Activated CD8-positive, alpha-beta memory T cell treated with anti-CD3 and anti-CD28 coated beads, Interleukin-2, amount 10 ng/mL, durations not matched to agents 7 days and 5 days (primary cell): ENCODE measurements at regions not wholly inside any gene's neighbourhood (a gene's known extent, or its start where the extent isn't known, plus 50 kb on each side); places are given as distances from the start of the nearest gene placed in this dataset.
"Not testable (repeated sequence)": the region's sequence is repeated elsewhere in the genome, so short reads cannot be mapped to it uniquely, and the experiment has no call there.

Experiments used
- ATAC-seq: fragments of 150-1000 bp; cut with Tn5 transposase; one replicate; pipeline ENCODE4 v1.10.0; 2021; ENCODE audit warnings: moderate library complexity
- CTCF ChIA-PET: fragments of 350-600 bp; sonication (Branson Sonifier 250); formaldehyde crosslinking; loops from one replicate; lab custom pipeline; 2021; ENCODE audit warnings: antibody characterized with exemption; lab: Charles Lee
- DNase-seq: peaks from one replicate; pipeline ENCODE4 v3.0.0-alpha.2; 2020
- H3K27ac Mint-ChIP-seq: one replicate; pipeline ENCODE4 v1.8.0; 2021; ENCODE audit warnings: mild to moderate bottlenecking, mixed read lengths
- H3K27me3 Mint-ChIP-seq: one replicate; pipeline ENCODE4 v1.8.0; 2021; ENCODE audit warnings: mixed read lengths
- H3K36me3 Mint-ChIP-seq: one replicate; pipeline ENCODE4 v1.8.0; 2021; ENCODE audit warnings: mild to moderate bottlenecking, mixed read lengths
- H3K4me1 Mint-ChIP-seq: one replicate; pipeline ENCODE4 v1.8.0; 2021; ENCODE audit warnings: mixed read lengths
- H3K4me3 Mint-ChIP-seq: one replicate; pipeline ENCODE4 v1.8.0; 2021; ENCODE audit warnings: mild to moderate bottlenecking, moderate library complexity, mixed read lengths
- H3K9me3 Mint-ChIP-seq: one replicate; pipeline ENCODE4 v1.8.0; 2022; ENCODE audit warnings: low read depth, mixed read lengths

GRCh38 chr3:35067750-35068149, 571.6 kb upstream of the ARPP21 start:
- Mint-ChIP-seq H3K27me3 (no peaks in the 10 kb centered on the region), H3K9me3 (peaks cover 13% of the 10 kb centered on the region), H3K4me1 (no peaks in the 10 kb centered on the region), H3K27ac (no peak overlapping the region), H3K36me3 (no peaks in the 10 kb centered on the region), H3K4me3 (no peak overlapping the region)
- ATAC-seq (no peak), DNase-seq (no peak)
- CTCF ChIA-PET: no interaction called here

DNA sequence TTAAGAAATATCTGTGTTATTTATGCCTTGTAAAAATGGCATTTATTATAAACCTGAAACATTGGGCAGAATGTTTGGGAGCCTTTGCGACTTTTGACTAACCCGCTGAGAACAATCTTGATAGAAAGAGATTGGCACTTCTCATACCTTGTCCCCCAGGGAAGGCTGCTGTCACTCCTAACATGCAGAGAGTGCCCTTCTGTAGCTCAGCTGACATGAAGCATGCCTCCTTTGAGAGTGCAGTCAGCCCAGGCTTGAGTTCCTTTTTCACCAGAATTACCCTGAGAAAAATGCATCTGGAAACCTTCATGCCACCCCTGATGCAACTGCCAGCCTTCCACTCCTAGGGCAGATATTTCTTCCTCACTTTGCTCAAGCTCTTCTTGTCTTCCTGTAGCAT, 569.2 kb upstream of the ARPP21 start:
- ATAC-seq (no peak), DNase-seq (no peak)
- CTCF ChIA-PET: no interaction called here
- no peaks in the 10 kb centered on the region for H3K4me1 Mint-ChIP-seq
- H3K36me3 Mint-ChIP-seq: no peaks in the 10 kb centered on the region
- peaks cover 15% of the 10 kb centered on the region for H3K9me3 Mint-ChIP-seq
- H3K27me3 Mint-ChIP-seq: no peaks in the 10 kb centered on the region
- no peak overlapping the region for H3K27ac Mint-ChIP-seq
- no peak overlapping the region for H3K4me3 Mint-ChIP-seq

DNA sequence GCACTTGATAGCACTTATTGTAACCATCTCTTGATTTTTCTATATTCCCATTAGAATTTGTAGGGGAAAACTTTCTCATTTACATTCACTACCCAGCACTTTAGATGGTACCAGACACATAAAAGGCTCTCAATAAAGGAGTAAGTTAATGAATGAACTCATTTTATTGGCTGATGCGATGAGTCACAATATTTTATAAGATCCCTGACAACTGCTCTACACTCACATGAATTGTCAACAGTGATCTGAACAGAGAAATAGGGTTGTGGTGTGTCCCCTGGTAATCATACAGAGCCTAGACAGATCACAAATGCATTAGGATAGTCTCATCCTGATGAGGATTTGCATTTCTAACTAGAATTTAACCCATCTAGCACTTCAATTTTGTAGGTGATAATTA, 567.6 kb upstream of the ARPP21 start:
- no peaks in the 10 kb centered on the region for H3K27me3 Mint-ChIP-seq
- no peak overlapping the region for H3K27ac Mint-ChIP-seq
- H3K36me3 Mint-ChIP-seq: no peaks in the 10 kb centered on the region
- ATAC-seq (no peak), DNase-seq (no peak)
- CTCF ChIA-PET: no interaction called here
- no peaks in the 10 kb centered on the region for H3K4me1 Mint-ChIP-seq
- H3K4me3 Mint-ChIP-seq: no peak overlapping the region
- peaks cover 12% of the 10 kb centered on the region for H3K9me3 Mint-ChIP-seq

GRCh38 chr3:35078780-35079179, 560.5 kb upstream of the ARPP21 start:
- Mint-ChIP-seq H3K36me3 (no peaks in the 10 kb centered on the region), H3K4me3 (no peak overlapping the region), H3K9me3 (peaks cover 2% of the 10 kb centered on the region), H3K27me3 (no peaks in the 10 kb centered on the region), H3K4me1 (no peaks in the 10 kb centered on the region), H3K27ac (no peak overlapping the region)
- CTCF ChIA-PET: no interaction called here
- no peak for ATAC-seq
- DNase-seq: no peak

DNA sequence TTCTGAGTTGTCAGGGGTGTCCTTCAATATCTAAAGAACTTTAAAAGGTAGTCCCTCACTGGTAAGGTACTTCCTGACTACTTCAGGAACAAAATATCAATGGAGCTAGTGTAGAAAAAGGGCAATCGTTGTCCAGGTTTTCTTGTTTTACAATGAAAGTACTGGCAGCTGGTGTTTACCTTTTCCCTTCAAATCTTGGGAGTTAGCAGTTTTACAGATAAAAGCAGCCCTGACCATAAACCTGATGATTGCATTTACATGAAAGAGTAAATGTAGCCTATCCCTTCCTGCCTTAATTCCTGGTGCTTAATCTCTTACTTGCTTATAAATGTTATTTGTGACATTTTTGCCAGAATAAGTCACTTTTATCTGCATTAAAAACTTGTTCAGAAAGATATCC, 559.9 kb upstream of the ARPP21 start:
- no peak overlapping the region for H3K4me3 Mint-ChIP-seq
- H3K9me3 Mint-ChIP-seq: peaks cover 2% of the 10 kb centered on the region
- no peaks in the 10 kb centered on the region for H3K27me3 Mint-ChIP-seq
- H3K4me1 Mint-ChIP-seq: no peaks in the 10 kb centered on the region
- DNase-seq (no peak), ATAC-seq (no peak)
- no peaks in the 10 kb centered on the region for H3K36me3 Mint-ChIP-seq
- CTCF ChIA-PET: no interaction called here
- no peak overlapping the region for H3K27ac Mint-ChIP-seq

- DNase-seq (no peak), ATAC-seq (no peak)
- peaks cover 2% of the 10 kb centered on the region for H3K9me3 Mint-ChIP-seq
- no peaks in the 10 kb centered on the region for H3K27me3 Mint-ChIP-seq
- H3K4me3 Mint-ChIP-seq: no peak overlapping the region
- CTCF ChIA-PET: no interaction called here
- no peaks in the 10 kb centered on the region for H3K4me1 Mint-ChIP-seq
- no peak overlapping the region for H3K27ac Mint-ChIP-seq
- H3K36me3 Mint-ChIP-seq: no peaks in the 10 kb centered on the region
Measured at GRCh38 chr3:35081899-35082298, 557.4 kb upstream of the ARPP21 start.

GRCh38 chr3:35088943-35089342, 550.4 kb upstream of the ARPP21 start:
- no peaks in the 10 kb centered on the region for H3K4me1 Mint-ChIP-seq
- H3K4me3 Mint-ChIP-seq: no peak overlapping the region
- no peak for ATAC-seq
- no peaks in the 10 kb centered on the region for H3K36me3 Mint-ChIP-seq
- no peaks in the 10 kb centered on the region for H3K27me3 Mint-ChIP-seq
- H3K9me3 Mint-ChIP-seq: peaks cover 16% of the 10 kb centered on the region
- no peak for DNase-seq
- H3K27ac Mint-ChIP-seq: no peak overlapping the region
- CTCF ChIA-PET: no interaction called here

GRCh38 chr3:35114686-35115085, 524.6 kb upstream of the ARPP21 start:
- Mint-ChIP-seq H3K27me3 (no peaks in the 10 kb centered on the region), H3K36me3 (no peaks in the 10 kb centered on the region), H3K4me1 (no peaks in the 10 kb centered on the region), H3K4me3 (no peak overlapping the region), H3K27ac (no peak overlapping the region), H3K9me3 (peaks cover 5% of the 10 kb centered on the region)
- CTCF ChIA-PET: no interaction called here
- no peak for DNase-seq
- ATAC-seq: no peak

DNA sequence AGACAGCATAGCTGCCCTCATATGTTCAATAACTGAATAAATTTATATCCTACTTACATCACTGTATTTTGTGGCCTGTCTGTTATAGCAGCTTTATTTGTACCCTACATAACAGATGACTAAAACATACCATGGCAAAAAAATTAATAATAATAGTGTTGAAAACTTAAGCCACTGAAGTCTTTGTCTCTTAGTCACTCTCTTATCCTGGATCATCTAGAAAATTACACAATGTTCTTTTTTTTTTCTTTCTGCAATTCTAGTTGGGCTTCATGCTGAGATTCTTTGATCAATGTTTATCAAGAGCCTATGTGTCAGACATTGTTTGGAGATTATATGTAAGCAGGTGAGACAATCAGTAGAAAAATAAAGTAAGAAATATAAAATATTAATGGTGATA, 519.3 kb upstream of the ARPP21 start:
- no peak for ATAC-seq
- CTCF ChIA-PET: no interaction called here

GRCh38 chr3:35137612-35138011, 501.7 kb upstream of the ARPP21 start:
- DNase-seq (no peak), ATAC-seq (no peak)
- Mint-ChIP-seq H3K9me3 (peaks cover 5% of the 10 kb centered on the region), H3K36me3 (no peaks in the 10 kb centered on the region), H3K27me3 (no peaks in the 10 kb centered on the region), H3K27ac (no peak overlapping the region), H3K4me1 (no peaks in the 10 kb centered on the region), H3K4me3 (no peak overlapping the region)
- CTCF ChIA-PET: no interaction called here

More for the DNA sequence above, 519.3 kb upstream of the ARPP21 start:
- H3K27ac Mint-ChIP-seq: no peak overlapping the region
- no peak for DNase-seq
- no peak overlapping the region for H3K4me3 Mint-ChIP-seq
- no peaks in the 10 kb centered on the region for H3K36me3 Mint-ChIP-seq
- H3K4me1 Mint-ChIP-seq: no peaks in the 10 kb centered on the region
- H3K27me3 Mint-ChIP-seq: no peaks in the 10 kb centered on the region
- H3K9me3 Mint-ChIP-seq: peaks cover 5% of the 10 kb centered on the region

- Mint-ChIP-seq H3K36me3 (no peaks in the 10 kb centered on the region), H3K27me3 (no peaks in the 10 kb centered on the region), H3K4me1 (no peaks in the 10 kb centered on the region), H3K4me3 (no peak overlapping the region), H3K27ac (no peak overlapping the region), H3K9me3 (peaks cover 2% of the 10 kb centered on the region)
- no peak for ATAC-seq
- DNase-seq: no peak
- CTCF ChIA-PET: no interaction called here
Measured at GRCh38 chr3:35141406-35141805, 497.9 kb upstream of the ARPP21 start.

GRCh38 chr3:35144011-35144410, 495.3 kb upstream of the ARPP21 start:
- H3K27me3 Mint-ChIP-seq: no peaks in the 10 kb centered on the region
- no peak overlapping the region for H3K4me3 Mint-ChIP-seq
- no peaks in the 10 kb centered on the region for H3K36me3 Mint-ChIP-seq
- no peaks in the 10 kb centered on the region for H3K4me1 Mint-ChIP-seq
- no peak for DNase-seq
- CTCF ChIA-PET: no interaction called here
- no peak overlapping the region for H3K27ac Mint-ChIP-seq
- H3K9me3 Mint-ChIP-seq: peaks cover 6% of the 10 kb centered on the region
- no peak for ATAC-seq

- H3K36me3 Mint-ChIP-seq, H3K27ac Mint-ChIP-seq, H3K9me3 Mint-ChIP-seq, DNase-seq, ATAC-seq, H3K4me1 Mint-ChIP-seq, H3K4me3 Mint-ChIP-seq, H3K27me3 Mint-ChIP-seq, CTCF ChIA-PET: not testable (repeated sequence)
Measured at GRCh38 chr3:35146256-35147035, 492.9 kb upstream of the ARPP21 start.

GRCh38 chr3:35183927-35184675, 455.2 kb upstream of the ARPP21 start:
- CTCF ChIA-PET: no interaction called here
- Mint-ChIP-seq H3K4me1 (no peaks in the 10 kb centered on the region), H3K27me3 (no peaks in the 10 kb centered on the region), H3K36me3 (no peaks in the 10 kb centered on the region), H3K9me3 (peaks cover 12% of the 10 kb centered on the region), H3K4me3 (no peak overlapping the region), H3K27ac (no peak overlapping the region)
- ATAC-seq: no peak
- no peak for DNase-seq
